Esophagus squamous epithelium (tissue), 5 donors: ENCODE measurements at regions not wholly inside any gene's neighbourhood (a gene's known extent, or its start where the extent isn't known, plus 50 kb on each side); places are given as distances from the start of the nearest gene placed in this dataset.

Experiments
- DNase-seq: peaks from one replicate; lab custom pipeline; 2025; lab: John Stamatoyannopoulos, UW
- H3K27ac ChIP-seq, 4 donors: fragments of 200-600 bp; sonication (generic); one replicate each; pipeline ENCODE4 v1.5.1; 2016 to 2019; ENCODE audit warnings: mild to moderate bottlenecking in 1 of 4
- H3K27me3 ChIP-seq, 4 donors: fragments of 200-600 bp; sonication (generic); 1 replicate in 3 of 4; 2 replicates in 1 of 4; pipeline versions ENCODE4 v1.5.1 to v1.6.0; 2017 to 2021; ENCODE audit warnings: antibody characterized with exemption in 1 of 4
- H3K36me3 ChIP-seq, 3 donors: fragments of 200-600 bp; sonication (generic); one replicate each; pipeline ENCODE4 v1.5.1; 2016 to 2019
- H3K4me1 ChIP-seq, 3 donors: fragments of 200-600 bp; sonication (generic); one replicate each; pipeline ENCODE4 v1.5.1; 2017 to 2019
- H3K4me3 ChIP-seq, 4 donors: fragments of 200-600 bp; sonication (generic); 1 replicate in 3 of 4; 2 replicates in 1 of 4; pipeline ENCODE4 v1.5.1; 2016 to 2019; ENCODE audit warnings: mild to moderate bottlenecking in 2 of 4, moderate library complexity in 1 of 4
- H3K9me3 ChIP-seq, 3 donors: fragments of 200-600 bp; sonication (generic); one replicate each; pipeline ENCODE4 v1.5.1; 2016 to 2019
- POLR2A ChIP-seq, 4 donors: fragments of 450-650 bp; IDR thresholded peaks; one replicate each; pipeline ENCODE4 v1.6.1; 2017; ENCODE audit warnings: antibody characterized with exemption in 4 of 4, mild to moderate bottlenecking in 4 of 4, moderate library complexity in 3 of 4
- WGBS, 2 donors: methylation state at CpG; one replicate each; pipeline ENCODE4 v1.1.5; 2018; 5-methylcytosine and 5-hydroxymethylcytosine counted together
- intact Hi-C: fragments of 100-400 bp; cut with DNase I; formaldehyde crosslinking; loops from one replicate; pipeline ENCODE4 v1.15.0; 2022
- TF ChIP-seq, protein P1 (sequence below), 6 experiments: fragments of 450-650 bp in 4 of 6; fragments of 200-600 bp in 2 of 6; sonication (generic) in 2 of 6; IDR thresholded peaks; one replicate each; pipeline ENCODE4 v1.5.1; 2016 to 2019; ENCODE audit warnings: antibody characterized with exemption in 6 of 6, mild to moderate bottlenecking in 4 of 6, moderate library complexity in 4 of 6
- donor health status: DM: yes; HTN: yes; CAD: no.

DNA sequence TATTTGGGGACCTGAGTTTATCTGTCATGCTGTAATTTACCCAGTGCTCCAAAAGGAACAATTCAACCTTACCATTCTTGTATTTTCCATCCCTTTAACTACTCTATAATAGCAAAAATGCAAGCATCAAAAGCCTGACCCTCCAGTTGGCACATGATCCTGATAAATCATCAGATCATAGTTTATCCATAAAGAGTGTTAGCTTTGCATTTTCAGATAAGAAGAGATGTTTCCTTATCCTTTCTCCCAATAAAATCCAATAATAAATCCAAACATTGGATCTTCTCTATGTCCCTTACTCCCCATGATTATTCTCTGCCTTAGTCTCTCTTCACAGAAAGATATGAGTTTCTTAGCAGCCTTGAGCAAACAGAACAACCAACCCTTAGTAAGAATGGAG is 134.9 kb downstream of the FSCB start:
- Histone ChIP-seq H3K4me3 (no peak overlapping the region), H3K27ac (no peak overlapping the region), H3K27me3 (no peaks in the 10 kb centered on the region), H3K9me3 (peaks cover 0 to 10% (median 6%) of the 10 kb centered on the region in 3 donors), H3K4me1 (no peaks in the 10 kb centered on the region), H3K36me3 (no peaks in the 10 kb centered on the region)
- DNase-seq = no peak
- TF ChIP-seq, protein P1, sequence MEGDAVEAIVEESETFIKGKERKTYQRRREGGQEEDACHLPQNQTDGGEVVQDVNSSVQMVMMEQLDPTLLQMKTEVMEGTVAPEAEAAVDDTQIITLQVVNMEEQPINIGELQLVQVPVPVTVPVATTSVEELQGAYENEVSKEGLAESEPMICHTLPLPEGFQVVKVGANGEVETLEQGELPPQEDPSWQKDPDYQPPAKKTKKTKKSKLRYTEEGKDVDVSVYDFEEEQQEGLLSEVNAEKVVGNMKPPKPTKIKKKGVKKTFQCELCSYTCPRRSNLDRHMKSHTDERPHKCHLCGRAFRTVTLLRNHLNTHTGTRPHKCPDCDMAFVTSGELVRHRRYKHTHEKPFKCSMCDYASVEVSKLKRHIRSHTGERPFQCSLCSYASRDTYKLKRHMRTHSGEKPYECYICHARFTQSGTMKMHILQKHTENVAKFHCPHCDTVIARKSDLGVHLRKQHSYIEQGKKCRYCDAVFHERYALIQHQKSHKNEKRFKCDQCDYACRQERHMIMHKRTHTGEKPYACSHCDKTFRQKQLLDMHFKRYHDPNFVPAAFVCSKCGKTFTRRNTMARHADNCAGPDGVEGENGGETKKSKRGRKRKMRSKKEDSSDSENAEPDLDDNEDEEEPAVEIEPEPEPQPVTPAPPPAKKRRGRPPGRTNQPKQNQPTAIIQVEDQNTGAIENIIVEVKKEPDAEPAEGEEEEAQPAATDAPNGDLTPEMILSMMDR (IDR thresholded peaks at IDR 0.05) = no peak
- TF ChIP-seq POLR2A (IDR thresholded peaks at IDR 0.05) = no peak
- intact Hi-C loops = no loop called here

DNA sequence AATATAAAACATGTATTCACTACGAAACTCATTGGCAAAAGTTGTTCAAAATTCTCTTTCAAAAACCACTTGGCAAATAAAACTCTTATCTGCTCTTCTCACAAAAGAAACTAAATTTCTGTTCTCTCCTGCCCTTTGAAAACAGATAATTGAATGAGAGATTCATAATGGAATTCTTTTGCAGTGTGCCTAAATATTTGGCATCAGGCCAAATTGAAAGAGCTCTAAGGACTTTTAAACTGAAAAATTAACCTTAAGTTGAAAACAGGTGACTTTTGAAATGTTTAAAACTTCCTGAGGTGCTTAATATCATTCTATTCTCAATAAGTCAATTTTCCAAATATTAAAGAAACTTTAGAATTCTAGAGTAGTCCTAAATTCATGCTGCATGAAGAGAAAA is 136.4 kb downstream of the FSCB start:
- Histone ChIP-seq H3K36me3 (no peaks in the 10 kb centered on the region), H3K4me1 (no peaks in the 10 kb centered on the region), H3K27me3 (no peaks in the 10 kb centered on the region), H3K9me3 (peaks cover 0 to 6% (median 0%) of the 10 kb centered on the region in 3 donors), H3K27ac (no peak overlapping the region), H3K4me3 (no peak overlapping the region)
- TF ChIP-seq, protein P1 (IDR thresholded peaks at IDR 0.05) = no peak
- no peak for TF ChIP-seq POLR2A (IDR thresholded peaks at IDR 0.05)
- intact Hi-C loops = no loop called here
- 28 to 32% methylated on average over 1 of the region's 1 CpG for WGBS, 2 donors
- no peak for DNase-seq

DNA sequence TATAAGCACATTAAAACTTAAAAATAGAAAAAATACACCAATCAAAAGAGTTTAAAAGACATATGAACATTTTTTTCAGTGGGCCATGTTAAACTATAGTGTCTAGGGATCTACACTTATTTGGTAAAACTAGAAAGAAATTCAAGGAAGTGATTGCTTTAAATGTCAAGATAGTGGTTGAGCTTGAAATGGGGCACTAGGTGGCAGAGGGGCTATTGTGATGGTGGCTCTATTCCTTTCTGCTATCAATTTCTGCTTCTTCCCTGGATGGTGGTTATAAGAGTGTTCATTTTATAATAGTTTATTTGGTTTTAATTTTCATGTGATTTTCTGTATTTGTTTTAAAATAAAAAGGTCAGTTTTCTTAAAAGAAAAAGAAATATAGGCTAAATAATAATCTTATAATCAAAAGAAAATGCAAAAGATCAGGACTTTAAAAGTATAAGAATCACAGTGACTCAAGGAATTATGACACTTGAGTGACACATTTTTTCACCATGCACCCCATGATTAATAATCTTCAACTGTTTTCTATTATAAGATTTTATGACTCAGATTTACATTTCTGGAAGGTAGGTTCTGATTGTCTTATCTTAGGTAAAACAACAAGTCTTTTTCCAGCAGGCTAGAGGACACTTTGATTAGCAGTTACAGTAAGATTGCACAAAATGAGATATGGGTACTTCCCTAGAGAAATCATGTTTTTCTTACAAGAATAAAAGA is 137.5 kb downstream of the FSCB start:
- Histone ChIP-seq H3K4me3 (no peak overlapping the region), H3K27ac (no peak overlapping the region), H3K9me3 (no peaks in the 10 kb centered on the region), H3K36me3 (no peaks in the 10 kb centered on the region), H3K27me3 (no peaks in the 10 kb centered on the region), H3K4me1 (no peaks in the 10 kb centered on the region)
- intact Hi-C loops = no loop called here
- no peak for TF ChIP-seq POLR2A (IDR thresholded peaks at IDR 0.05)
- TF ChIP-seq, protein P1 (IDR thresholded peaks at IDR 0.05) = no peak
- DNase-seq = no peak

DNA sequence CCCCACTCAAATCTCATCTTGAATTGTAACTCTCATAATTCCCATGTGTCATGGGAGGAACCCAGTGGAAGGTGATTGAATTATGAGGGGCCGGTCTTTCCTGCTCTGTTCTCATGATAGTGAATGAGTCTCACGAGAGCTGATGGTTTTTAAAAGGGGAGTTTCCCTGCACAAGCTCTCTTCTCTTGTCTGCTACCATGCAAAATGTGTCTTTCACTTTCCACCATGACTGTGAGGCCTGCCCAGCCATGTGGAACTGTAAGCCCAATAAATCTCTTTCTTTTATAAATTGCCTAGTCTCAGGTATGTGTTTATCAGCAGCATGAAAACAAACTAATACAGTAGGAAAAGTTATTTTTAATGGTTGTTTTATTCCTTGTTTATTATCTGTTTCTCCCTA is 146.0 kb downstream of the FSCB start:
- Histone ChIP-seq H3K4me3 (no peak overlapping the region), H3K36me3 (no peaks in the 10 kb centered on the region), H3K27ac (no peak overlapping the region), H3K27me3 (no peaks in the 10 kb centered on the region), H3K4me1 (no peaks in the 10 kb centered on the region), H3K9me3 (peaks cover 0 to 4% (median 0%) of the 10 kb centered on the region in 3 donors)
- WGBS, 2 donors = 67 to 79% methylated on average over 2 of the region's 2 CpGs
- no peak for TF ChIP-seq POLR2A (IDR thresholded peaks at IDR 0.05)
- TF ChIP-seq, protein P1 (IDR thresholded peaks at IDR 0.05) = no peak
- intact Hi-C loops = no loop called here
- DNase-seq = no peak

DNA sequence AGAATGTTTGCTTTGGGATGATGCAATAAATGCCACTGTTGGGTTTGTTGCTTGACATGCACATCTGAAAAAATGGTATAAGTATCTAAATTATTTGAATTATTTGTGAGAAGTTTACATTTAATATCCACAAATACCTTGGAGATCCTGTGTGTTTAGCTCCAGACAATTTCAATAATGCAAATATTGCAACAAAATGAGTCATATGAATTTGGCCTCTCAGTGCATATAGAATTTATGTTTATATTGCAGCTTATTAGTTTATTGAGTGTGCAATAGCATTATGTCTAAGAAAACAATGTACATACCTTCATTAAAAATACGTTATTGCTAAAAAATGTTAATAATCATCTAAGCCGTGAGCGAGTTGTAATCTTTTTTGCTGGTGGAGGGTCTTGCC is 153.3 kb downstream of the FSCB start:
- Histone ChIP-seq H3K36me3 (no peaks in the 10 kb centered on the region), H3K4me3 (no peak overlapping the region), H3K9me3 (peaks cover 0 to 4% (median 0%) of the 10 kb centered on the region in 3 donors), H3K27me3 (no peaks in the 10 kb centered on the region), H3K4me1 (no peaks in the 10 kb centered on the region), H3K27ac (no peak overlapping the region)
- no peak for DNase-seq
- intact Hi-C loops = no loop called here
- TF ChIP-seq, protein P1 (IDR thresholded peaks at IDR 0.05) = no peak
- no peak for TF ChIP-seq POLR2A (IDR thresholded peaks at IDR 0.05)
- WGBS, 2 donors = 77 to 88% methylated on average over 3 of the region's 3 CpGs
